ENCODE measurements at regions not wholly inside any gene's neighbourhood (a gene's known extent, or its start where the extent isn't known, plus 50 kb on each side); places are given as distances from the start of the nearest gene placed in this dataset.

DNA sequence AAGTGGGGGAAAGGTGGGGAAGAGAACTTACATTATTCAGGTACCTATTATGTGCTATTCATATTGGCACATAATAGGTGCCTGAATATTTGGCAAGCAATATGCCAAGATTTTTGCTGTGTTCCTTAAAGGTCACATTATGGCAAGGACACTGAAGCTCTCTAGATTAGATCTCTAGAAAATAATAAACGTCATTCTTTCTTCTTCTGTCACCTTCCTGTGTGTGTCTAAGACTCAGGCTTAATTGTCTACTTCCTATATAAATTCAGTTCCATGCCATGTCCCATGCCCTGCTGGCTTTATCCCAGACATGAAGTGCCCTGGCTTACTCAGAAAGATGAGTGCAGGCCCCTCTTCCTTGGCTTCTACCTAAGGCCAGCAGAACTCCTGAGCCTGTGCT is 191.1 kb upstream of the CTAGE1 start:
- no peaks in the 10 kb centered on the region for H3K36me3 ChIP-seq (replicated peaks)
- no peak overlapping the region for H3K4me3 ChIP-seq
- H3K9me3 ChIP-seq = no peaks in the 10 kb centered on the region
- H3K4me1 ChIP-seq = no peaks in the 10 kb centered on the region
- no peaks in the 10 kb centered on the region; the same call in none of the 2 replicates for H3K27me3 ChIP-seq (ENCODE audit: low read depth)
- in situ Hi-C loops (cut with MboI; ENCODE audit: low sequenced_read_pairs) = no loop called here
- DNase-seq (ENCODE audit: low spot score in 2 of 2) = no peak

DNA sequence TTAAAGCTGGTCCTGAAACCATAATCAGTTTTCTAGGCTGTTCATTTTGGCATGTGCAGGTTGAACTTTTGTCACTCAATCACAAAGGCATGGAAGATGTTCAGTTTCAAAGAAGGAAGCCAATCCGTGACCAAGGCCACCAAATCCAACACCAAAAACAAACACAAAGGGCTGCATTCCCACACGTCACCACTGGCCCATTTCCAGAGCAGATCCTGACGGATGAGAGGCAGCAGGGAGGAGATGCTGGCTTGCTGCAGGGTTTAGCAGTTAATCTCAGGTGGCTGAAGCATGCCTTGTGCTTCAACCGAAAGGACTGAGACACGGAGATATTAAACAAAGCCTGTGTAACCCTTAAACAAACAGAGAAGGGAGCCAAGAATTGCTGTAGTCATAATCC is 191.9 kb upstream of the CTAGE1 start:
- Histone ChIP-seq H3K4me3 (no peak overlapping the region), H3K36me3 (replicated peaks) (no peaks in the 10 kb centered on the region), H3K9me3 (no peaks in the 10 kb centered on the region), H3K27me3 (ENCODE audit: low read depth) (no peaks in the 10 kb centered on the region; the same call in none of the 2 replicates), H3K4me1 (no peaks in the 10 kb centered on the region)
- peak in 1 of 2 experiments; percentile 13 for DNase-seq (ENCODE audit: low spot score in 2 of 2)
- in situ Hi-C loops (cut with MboI; ENCODE audit: low sequenced_read_pairs) = no loop called here

GRCh38 chr18:22613058-22613690 is 195.5 kb upstream of the CTAGE1 start:
- no peaks in the 10 kb centered on the region for H3K36me3 ChIP-seq (replicated peaks)
- no peaks in the 10 kb centered on the region for H3K9me3 ChIP-seq
- in situ Hi-C loops (cut with MboI; ENCODE audit: low sequenced_read_pairs) = no loop called here
- no peak for DNase-seq (ENCODE audit: low spot score in 2 of 2)
- H3K27me3 ChIP-seq (ENCODE audit: low read depth) = no peaks in the 10 kb centered on the region; the same call in none of the 2 replicates
- no peak overlapping the region for H3K4me3 ChIP-seq
- H3K4me1 ChIP-seq = no peaks in the 10 kb centered on the region

DNA sequence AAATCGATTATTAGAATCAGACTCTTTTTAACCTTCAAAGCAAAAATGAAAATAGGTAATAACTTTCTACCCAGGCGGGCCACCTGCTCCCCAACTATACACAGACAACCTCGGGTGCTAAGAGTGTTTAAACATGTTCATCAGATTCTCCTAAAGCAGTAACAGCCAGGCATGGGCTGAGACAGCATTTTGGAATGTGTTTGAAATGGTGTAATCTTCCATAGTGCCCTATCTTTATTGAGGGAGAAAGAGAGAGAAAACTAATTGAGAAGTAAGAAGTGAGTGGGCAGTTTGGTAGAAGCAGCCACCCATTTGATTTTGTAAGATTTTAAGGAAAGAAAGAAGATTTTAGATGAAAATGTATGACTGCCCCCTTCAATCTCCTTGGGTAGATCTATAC is 196.1 kb upstream of the CTAGE1 start:
- Histone ChIP-seq H3K4me1 (no peaks in the 10 kb centered on the region), H3K36me3 (replicated peaks) (no peaks in the 10 kb centered on the region), H3K9me3 (no peaks in the 10 kb centered on the region), H3K27me3 (ENCODE audit: low read depth) (no peaks in the 10 kb centered on the region; the same call in none of the 2 replicates), H3K4me3 (no peak overlapping the region)
- in situ Hi-C loops (cut with MboI; ENCODE audit: low sequenced_read_pairs) = no loop called here
- no peak for DNase-seq (ENCODE audit: low spot score in 2 of 2)

DNA sequence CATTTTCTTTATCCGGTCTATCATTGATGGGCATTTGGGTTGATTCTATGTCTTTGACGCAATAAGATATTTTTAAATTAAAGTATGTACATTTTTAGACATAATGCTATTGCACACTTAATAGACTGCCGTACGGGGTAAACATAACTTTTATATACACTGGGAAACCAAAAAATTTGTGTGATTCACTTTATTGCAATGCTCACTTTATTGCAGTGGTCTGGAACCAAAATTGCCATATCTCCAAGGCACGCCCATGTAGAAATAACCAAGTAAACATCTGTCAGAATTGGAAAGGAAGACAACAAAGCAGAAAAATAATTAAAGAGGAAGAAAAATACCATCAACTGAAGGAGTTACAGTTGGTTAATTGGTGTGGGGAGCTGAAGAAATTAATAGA is 205.8 kb upstream of the CTAGE1 start:
- H3K9me3 ChIP-seq = no peaks in the 10 kb centered on the region
- H3K27me3 ChIP-seq (ENCODE audit: low read depth) = peaks cover 21% of the 10 kb centered on the region
- no peak overlapping the region for H3K4me3 ChIP-seq
- H3K4me1 ChIP-seq = no peaks in the 10 kb centered on the region
- in situ Hi-C loops (cut with MboI; ENCODE audit: low sequenced_read_pairs) = no loop called here
- no peak for DNase-seq (ENCODE audit: low spot score in 2 of 2)
- H3K36me3 ChIP-seq (replicated peaks) = no peaks in the 10 kb centered on the region

DNA sequence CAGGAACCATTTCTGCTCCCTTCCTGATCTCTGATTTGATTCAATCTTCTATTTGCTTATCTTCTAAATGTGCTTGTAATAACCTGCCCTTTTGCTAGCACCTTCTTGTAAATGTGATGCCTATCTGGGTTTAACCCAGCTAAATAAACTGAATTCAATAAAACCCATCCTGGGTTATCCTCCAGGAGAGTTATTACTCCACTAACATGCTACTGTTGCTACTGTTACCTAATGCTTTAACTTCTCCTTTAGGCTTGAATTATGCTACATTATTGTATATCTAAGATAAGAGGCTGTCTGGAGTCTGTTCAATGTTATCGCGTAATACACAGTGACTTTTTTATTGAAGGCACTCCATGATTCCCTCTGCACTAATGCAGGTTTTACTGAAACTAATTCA is 206.5 kb upstream of the CTAGE1 start:
- peaks cover 21% of the 10 kb centered on the region for H3K27me3 ChIP-seq (ENCODE audit: low read depth)
- DNase-seq (ENCODE audit: low spot score in 2 of 2) = no peak
- H3K36me3 ChIP-seq (replicated peaks) = no peaks in the 10 kb centered on the region
- H3K4me1 ChIP-seq = no peaks in the 10 kb centered on the region
- H3K4me3 ChIP-seq = no peak overlapping the region
- in situ Hi-C loops (cut with MboI; ENCODE audit: low sequenced_read_pairs) = no loop called here
- no peaks in the 10 kb centered on the region for H3K9me3 ChIP-seq

GRCh38 chr18:22625406-22625805 is 207.7 kb upstream of the CTAGE1 start:
- H3K4me1 ChIP-seq = no peaks in the 10 kb centered on the region
- in situ Hi-C loops (cut with MboI; ENCODE audit: low sequenced_read_pairs) = no loop called here
- no peaks in the 10 kb centered on the region for H3K9me3 ChIP-seq
- DNase-seq (ENCODE audit: low spot score in 2 of 2) = no peak
- no peak overlapping the region for H3K4me3 ChIP-seq
- H3K36me3 ChIP-seq (replicated peaks) = no peaks in the 10 kb centered on the region
- peaks cover 21% of the 10 kb centered on the region for H3K27me3 ChIP-seq (ENCODE audit: low read depth)

- Histone ChIP-seq H3K4me1 (no peaks in the 10 kb centered on the region), H3K36me3 (replicated peaks) (no peaks in the 10 kb centered on the region), H3K9me3 (no peaks in the 10 kb centered on the region), H3K27me3 (ENCODE audit: low read depth) (peaks cover 24% of the 10 kb centered on the region), H3K4me3 (no peak overlapping the region)
- no peak for DNase-seq (ENCODE audit: low spot score in 2 of 2)
- in situ Hi-C loops (cut with MboI; ENCODE audit: low sequenced_read_pairs) = no loop called here
Observed at GRCh38 chr18:22626771-22627170, 209.1 kb upstream of the CTAGE1 start.

- H3K36me3 ChIP-seq (replicated peaks) = no peaks in the 10 kb centered on the region
- H3K4me1 ChIP-seq = no peaks in the 10 kb centered on the region
- in situ Hi-C loops (cut with MboI; ENCODE audit: low sequenced_read_pairs) = no loop called here
- H3K9me3 ChIP-seq = no peaks in the 10 kb centered on the region
- DNase-seq (ENCODE audit: low spot score in 2 of 2) = no peak
- peaks cover 26% of the 10 kb centered on the region for H3K27me3 ChIP-seq (ENCODE audit: low read depth)
- H3K4me3 ChIP-seq = no peak overlapping the region
Observed at GRCh38 chr18:22627506-22627905, 209.8 kb upstream of the CTAGE1 start.

- H3K9me3 ChIP-seq = no peaks in the 10 kb centered on the region
- DNase-seq (ENCODE audit: low spot score in 2 of 2) = no peak
- in situ Hi-C loops (cut with MboI; ENCODE audit: low sequenced_read_pairs) = no loop called here
Observed at GRCh38 chr18:22628795-22629510, 211.2 kb upstream of the CTAGE1 start.

DNA sequence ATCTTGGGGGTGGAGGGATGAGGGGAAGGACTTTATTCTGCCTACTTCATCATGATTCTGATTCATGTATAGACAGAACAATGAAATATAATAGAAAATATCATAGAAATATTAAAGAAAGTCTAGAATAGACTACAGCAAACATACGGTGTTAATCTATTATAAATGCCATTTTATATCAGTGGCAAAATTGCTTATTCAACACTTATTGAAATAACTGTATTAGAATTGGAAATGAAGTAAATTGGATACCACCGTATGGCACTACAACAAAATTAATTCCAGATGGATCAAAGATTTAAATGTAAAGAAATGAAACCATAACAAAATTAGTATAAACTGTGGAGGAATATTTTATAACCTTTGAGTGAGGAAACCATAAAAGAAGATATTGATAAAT is 213.3 kb upstream of the CTAGE1 start:
- in situ Hi-C loops (cut with MboI; ENCODE audit: low sequenced_read_pairs) = no loop called here
- H3K27me3 ChIP-seq (ENCODE audit: low read depth) = peaks cover 6% of the 10 kb centered on the region
- H3K4me3 ChIP-seq = no peak overlapping the region
- no peaks in the 10 kb centered on the region for H3K4me1 ChIP-seq
- DNase-seq (ENCODE audit: low spot score in 2 of 2) = no peak
- H3K9me3 ChIP-seq = no peaks in the 10 kb centered on the region
- H3K36me3 ChIP-seq (replicated peaks) = no peaks in the 10 kb centered on the region

More at GRCh38 chr18:22628795-22629510, 211.2 kb upstream of the CTAGE1 start:
- H3K27me3 ChIP-seq (ENCODE audit: low read depth) = peaks cover 24% of the 10 kb centered on the region
- H3K36me3 ChIP-seq (replicated peaks) = no peaks in the 10 kb centered on the region
- H3K4me1 ChIP-seq = no peaks in the 10 kb centered on the region
- H3K4me3 ChIP-seq = no peak overlapping the region

GRCh38 chr18:22632191-22632590 is 214.5 kb upstream of the CTAGE1 start:
- no peak for DNase-seq (ENCODE audit: low spot score in 2 of 2)
- Histone ChIP-seq H3K9me3 (no peaks in the 10 kb centered on the region), H3K36me3 (replicated peaks) (no peaks in the 10 kb centered on the region), H3K4me3 (no peak overlapping the region), H3K27me3 (ENCODE audit: low read depth) (peaks cover 5% of the 10 kb centered on the region; the same call in 1 of the 2 replicates), H3K4me1 (no peaks in the 10 kb centered on the region)
- in situ Hi-C loops (cut with MboI; ENCODE audit: low sequenced_read_pairs) = no loop called here

- Histone ChIP-seq H3K9me3 (no peaks in the 10 kb centered on the region), H3K36me3 (replicated peaks) (no peaks in the 10 kb centered on the region), H3K4me1 (no peaks in the 10 kb centered on the region), H3K27me3 (ENCODE audit: low read depth) (peaks cover 5% of the 10 kb centered on the region; the same call in 1 of the 2 replicates), H3K4me3 (no peak overlapping the region)
- no peak for DNase-seq (ENCODE audit: low spot score in 2 of 2)
- in situ Hi-C loops (cut with MboI; ENCODE audit: low sequenced_read_pairs) = no loop called here
Observed at GRCh38 chr18:22634464-22634863, 216.7 kb upstream of the CTAGE1 start.

DNA sequence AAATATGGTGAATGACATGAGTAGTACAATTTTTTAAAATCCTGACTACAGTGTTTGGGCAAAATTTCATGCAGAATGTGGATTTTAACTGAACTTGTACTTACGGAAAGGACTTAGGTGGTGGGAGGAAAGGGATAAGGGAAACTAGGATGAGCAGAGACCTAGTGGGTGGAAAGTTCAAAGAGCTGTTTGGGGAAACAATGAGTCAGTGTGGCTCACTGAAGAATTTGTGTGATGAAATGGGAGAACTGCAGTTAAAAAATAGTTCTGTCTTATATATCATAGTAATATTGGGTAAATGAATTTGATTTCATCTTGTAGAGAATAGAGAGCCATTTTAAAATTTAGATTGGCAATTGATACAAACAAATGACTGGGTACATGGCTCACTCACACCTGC is 220.1 kb upstream of the CTAGE1 start:
- H3K9me3 ChIP-seq = no peaks in the 10 kb centered on the region
- in situ Hi-C loops (cut with MboI; ENCODE audit: low sequenced_read_pairs) = no loop called here
- H3K27me3 ChIP-seq (ENCODE audit: low read depth) = no peaks in the 10 kb centered on the region
- no peak overlapping the region for H3K4me3 ChIP-seq
- no peaks in the 10 kb centered on the region for H3K36me3 ChIP-seq (replicated peaks)
- H3K4me1 ChIP-seq = no peaks in the 10 kb centered on the region
- no peak for DNase-seq (ENCODE audit: low spot score in 2 of 2)
